ENCODE measurements at regions not wholly inside any gene's neighbourhood (a gene's known extent, or its start where the extent isn't known, plus 50 kb on each side); places are given as distances from the start of the nearest gene placed in this dataset.

GRCh38 chr6:105814745-105815536, 271.2 kb upstream of the PRDM1 start:
- DNase-seq (ENCODE audit: low spot score): no peak

GRCh38 chr6:105810922-105811482, 275.1 kb upstream of the PRDM1 start:
- DNase-seq (ENCODE audit: low spot score): no peak

- no peak for DNase-seq (ENCODE audit: low spot score)
Measured at GRCh38 chr6:105810105-105810921, 275.8 kb upstream of the PRDM1 start.

- DNase-seq (ENCODE audit: low spot score): no peak
Measured at GRCh38 chr6:105808571-105808970, 277.6 kb upstream of the PRDM1 start.

GRCh38 chr6:105807905-105808304, 278.2 kb upstream of the PRDM1 start:
- no peak for DNase-seq (ENCODE audit: low spot score)

- DNase-seq (ENCODE audit: low spot score): no peak
Measured at GRCh38 chr6:105806486-105806920, 279.6 kb upstream of the PRDM1 start.

- DNase-seq (ENCODE audit: low spot score): no peak
Measured at GRCh38 chr6:105805501-105806023, 280.6 kb upstream of the PRDM1 start.

GRCh38 chr6:105804424-105804823, 281.7 kb upstream of the PRDM1 start:
- DNase-seq (ENCODE audit: low spot score): no peak

GRCh38 chr6:105804000-105804399, 282.1 kb upstream of the PRDM1 start:
- DNase-seq (ENCODE audit: low spot score): no peak

- no peak for DNase-seq (ENCODE audit: low spot score)
Measured at GRCh38 chr6:105803442-105803841, 282.7 kb upstream of the PRDM1 start.

- no peak for DNase-seq (ENCODE audit: low spot score)
Measured at GRCh38 chr6:105802703-105803102, 283.4 kb upstream of the PRDM1 start.

- no peak for DNase-seq (ENCODE audit: low spot score)
Measured at GRCh38 chr6:105800871-105801270, 285.3 kb upstream of the PRDM1 start.

GRCh38 chr6:105800398-105800797, 285.7 kb upstream of the PRDM1 start:
- DNase-seq (ENCODE audit: low spot score): no peak

GRCh38 chr6:105799056-105799455, 287.1 kb upstream of the PRDM1 start:
- DNase-seq (ENCODE audit: low spot score): no peak

GRCh38 chr6:105797983-105798453, 288.1 kb upstream of the PRDM1 start:
- DNase-seq (ENCODE audit: low spot score): no peak

GRCh38 chr6:105797286-105797979, 288.7 kb upstream of the PRDM1 start:
- DNase-seq (ENCODE audit: low spot score): no peak

- no peak for DNase-seq (ENCODE audit: low spot score)
Measured at GRCh38 chr6:105795913-105796517, 290.1 kb upstream of the PRDM1 start.

- no peak for DNase-seq (ENCODE audit: low spot score)
Measured at GRCh38 chr6:105795366-105795765, 290.8 kb upstream of the PRDM1 start.

- no peak for DNase-seq (ENCODE audit: low spot score)
Measured at GRCh38 chr6:105794870-105795269, 291.3 kb upstream of the PRDM1 start.

- DNase-seq (ENCODE audit: low spot score): no peak
Measured at GRCh38 chr6:105794239-105794638, 291.9 kb upstream of the PRDM1 start.

- no peak for DNase-seq (ENCODE audit: low spot score)
Measured at GRCh38 chr6:105793130-105793529, 293.0 kb upstream of the PRDM1 start.
